Colonic mucosa (tissue), 4 donors: ENCODE measurements at regions not wholly inside any gene's neighbourhood (a gene's known extent, or its start where the extent isn't known, plus 50 kb on each side); places are given as distances from the start of the nearest gene placed in this dataset.

Experiments
- DNase-seq: peaks from one replicate; pipeline ENCODE4 v3.0.0-alpha.2; 2020
- H3K27ac ChIP-seq: fragments of 200-600 bp; one replicate; pipeline ENCODE4 v1.8.0; 2021
- H3K27me3 ChIP-seq: fragments of 200-600 bp; one replicate; pipeline ENCODE4 v1.8.0; 2021
- H3K36me3 ChIP-seq: fragments of 200-600 bp; one replicate; pipeline ENCODE4 v1.8.0; 2021
- H3K4me1 ChIP-seq: fragments of 200-600 bp; one replicate; pipeline ENCODE4 v1.8.0; 2021; ENCODE audit warnings: mild to moderate bottlenecking
- H3K4me3 ChIP-seq: fragments of 200-600 bp; one replicate; pipeline ENCODE4 v1.8.0; 2021
- H3K9ac ChIP-seq, 2 donors: one replicate each; pipeline ENCODE4 v1.7.0; 2013; ENCODE audit warnings: control low read depth in 2 of 2, low read depth in 2 of 2, low read length in 2 of 2
- H3K9me3 ChIP-seq: fragments of 200-600 bp; one replicate; pipeline ENCODE4 v1.8.0; 2021
- intact Hi-C: fragments of 100-400 bp; cut with DNase I; formaldehyde crosslinking; loops from one replicate; pipeline ENCODE4 v1.14.1; 2022
- TF ChIP-seq, protein P1 (sequence below): fragments of 200-600 bp; IDR thresholded peaks from one replicate; pipeline ENCODE4 v1.8.0; 2022; ENCODE audit warnings: antibody characterized with exemption, mild to moderate bottlenecking
- donor health status: healthy.
- donor health status: DM: no; HTN: no; CAD: no.
- donor health status: DM: no; HTN: no; CAD: no.

DNA sequence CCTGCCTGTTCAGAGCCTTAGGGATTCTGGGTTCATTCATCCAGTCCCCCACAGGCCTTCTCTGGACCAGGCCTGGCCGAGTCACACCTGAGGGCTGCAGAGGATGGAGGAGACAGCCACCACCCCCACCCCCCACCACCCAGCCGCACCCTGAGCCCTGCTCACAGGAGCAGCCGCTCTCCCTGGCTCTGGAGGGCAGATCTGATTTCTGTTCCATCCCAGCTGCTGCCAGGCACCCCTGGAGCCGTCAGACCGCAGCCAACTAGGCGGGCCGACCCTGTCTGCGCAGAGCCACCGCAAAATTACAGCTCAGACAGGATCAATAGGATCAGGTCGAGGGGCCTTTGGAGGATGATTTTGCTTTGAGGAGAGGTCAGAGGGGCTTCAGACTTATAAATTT lies 154.6 kb upstream of the MYL2 start:
- no peak overlapping the region for H3K9ac ChIP-seq
- TF ChIP-seq, protein P1, sequence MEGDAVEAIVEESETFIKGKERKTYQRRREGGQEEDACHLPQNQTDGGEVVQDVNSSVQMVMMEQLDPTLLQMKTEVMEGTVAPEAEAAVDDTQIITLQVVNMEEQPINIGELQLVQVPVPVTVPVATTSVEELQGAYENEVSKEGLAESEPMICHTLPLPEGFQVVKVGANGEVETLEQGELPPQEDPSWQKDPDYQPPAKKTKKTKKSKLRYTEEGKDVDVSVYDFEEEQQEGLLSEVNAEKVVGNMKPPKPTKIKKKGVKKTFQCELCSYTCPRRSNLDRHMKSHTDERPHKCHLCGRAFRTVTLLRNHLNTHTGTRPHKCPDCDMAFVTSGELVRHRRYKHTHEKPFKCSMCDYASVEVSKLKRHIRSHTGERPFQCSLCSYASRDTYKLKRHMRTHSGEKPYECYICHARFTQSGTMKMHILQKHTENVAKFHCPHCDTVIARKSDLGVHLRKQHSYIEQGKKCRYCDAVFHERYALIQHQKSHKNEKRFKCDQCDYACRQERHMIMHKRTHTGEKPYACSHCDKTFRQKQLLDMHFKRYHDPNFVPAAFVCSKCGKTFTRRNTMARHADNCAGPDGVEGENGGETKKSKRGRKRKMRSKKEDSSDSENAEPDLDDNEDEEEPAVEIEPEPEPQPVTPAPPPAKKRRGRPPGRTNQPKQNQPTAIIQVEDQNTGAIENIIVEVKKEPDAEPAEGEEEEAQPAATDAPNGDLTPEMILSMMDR: no peak
- no peaks in the 10 kb centered on the region for H3K4me1 ChIP-seq
- intact Hi-C loops: no loop called here
- H3K4me3 ChIP-seq: no peak overlapping the region
- H3K36me3 ChIP-seq: no peaks in the 10 kb centered on the region
- H3K27me3 ChIP-seq: no peaks in the 10 kb centered on the region
- no peaks in the 10 kb centered on the region for H3K9me3 ChIP-seq
- no peak overlapping the region for H3K27ac ChIP-seq
- no peak for DNase-seq

DNA sequence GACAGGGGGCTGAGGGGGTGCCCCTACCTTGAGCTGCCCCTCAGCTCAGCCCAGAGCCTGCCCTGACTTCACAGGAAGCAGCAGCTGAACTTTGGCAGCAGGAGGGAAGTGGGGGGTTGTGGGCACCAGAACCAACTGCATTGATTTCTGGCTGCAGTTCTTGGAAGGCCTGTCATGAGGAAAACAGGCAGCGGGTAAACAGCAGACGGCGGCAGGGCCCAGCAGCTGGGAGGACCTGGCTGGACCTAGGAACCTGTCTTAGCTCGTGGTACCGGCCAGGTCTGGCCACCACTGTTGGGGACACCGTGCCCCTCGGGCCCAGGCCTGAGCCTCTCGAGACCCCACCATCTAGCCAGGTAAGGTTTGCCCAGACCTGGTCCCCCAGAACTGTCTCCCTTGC lies 154.2 kb upstream of the MYL2 start:
- Histone ChIP-seq H3K27ac (no peak overlapping the region), H3K4me1 (no peaks in the 10 kb centered on the region), H3K4me3 (no peak overlapping the region), H3K36me3 (no peaks in the 10 kb centered on the region), H3K9me3 (no peaks in the 10 kb centered on the region), H3K27me3 (no peaks in the 10 kb centered on the region), H3K9ac (no peak overlapping the region)
- intact Hi-C loops: no loop called here
- no peak for DNase-seq
- TF ChIP-seq, protein P1: no peak

DNA sequence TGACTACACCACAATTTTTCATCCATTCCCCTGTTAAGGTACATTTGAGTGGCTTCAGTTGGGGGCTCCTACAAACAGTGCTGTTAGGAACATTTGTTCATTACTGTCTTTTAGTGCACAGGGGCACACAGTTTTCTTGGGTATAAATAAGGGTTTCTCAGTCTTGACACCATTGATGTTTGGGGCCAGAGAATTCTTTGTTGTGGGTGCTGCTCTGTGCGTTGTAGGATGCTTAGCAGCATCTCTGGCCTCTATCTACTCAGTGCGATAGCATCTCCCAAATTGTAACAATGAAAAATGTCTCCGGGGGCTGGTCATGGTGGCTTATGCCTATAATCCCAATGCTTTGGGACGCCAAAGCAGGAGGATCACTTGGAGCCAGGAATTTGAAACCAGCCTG lies 153.0 kb upstream of the MYL2 start:
- H3K9ac ChIP-seq: no peak overlapping the region
- intact Hi-C loops: no loop called here
- no peak for DNase-seq

DNA sequence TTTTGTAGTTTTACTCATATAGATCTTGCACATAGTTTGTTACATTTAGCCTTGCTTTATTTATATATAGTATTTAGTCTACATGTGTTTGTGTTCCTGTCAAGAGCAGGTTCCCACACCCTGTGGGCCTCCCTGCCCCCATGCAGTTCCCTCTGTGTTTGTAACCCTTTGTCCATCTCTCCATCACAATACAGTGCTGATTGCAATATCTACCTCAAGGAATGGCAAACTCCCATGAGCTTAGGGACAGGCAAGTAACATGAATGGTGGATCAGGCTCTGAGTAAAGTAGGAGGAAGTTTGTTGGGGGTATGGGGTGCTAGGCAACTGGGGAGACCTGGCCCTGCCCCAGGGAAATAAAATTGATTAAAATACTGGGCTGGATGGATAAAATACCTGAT lies 151.9 kb upstream of the MYL2 start:
- intact Hi-C loops: no loop called here
- DNase-seq: no peak
- Histone ChIP-seq H3K36me3 (no peaks in the 10 kb centered on the region), H3K4me1 (no peaks in the 10 kb centered on the region), H3K9ac (no peak overlapping the region), H3K4me3 (no peak overlapping the region), H3K9me3 (no peaks in the 10 kb centered on the region), H3K27ac (no peak overlapping the region), H3K27me3 (no peaks in the 10 kb centered on the region)
- TF ChIP-seq, protein P1: no peak

More for the DNA sequence above, 153.0 kb upstream of the MYL2 start:
- Histone ChIP-seq H3K4me1 (no peaks in the 10 kb centered on the region), H3K27ac (no peak overlapping the region), H3K36me3 (no peaks in the 10 kb centered on the region), H3K27me3 (no peaks in the 10 kb centered on the region), H3K4me3 (no peak overlapping the region), H3K9me3 (no peaks in the 10 kb centered on the region)
- TF ChIP-seq, protein P1: no peak

DNA sequence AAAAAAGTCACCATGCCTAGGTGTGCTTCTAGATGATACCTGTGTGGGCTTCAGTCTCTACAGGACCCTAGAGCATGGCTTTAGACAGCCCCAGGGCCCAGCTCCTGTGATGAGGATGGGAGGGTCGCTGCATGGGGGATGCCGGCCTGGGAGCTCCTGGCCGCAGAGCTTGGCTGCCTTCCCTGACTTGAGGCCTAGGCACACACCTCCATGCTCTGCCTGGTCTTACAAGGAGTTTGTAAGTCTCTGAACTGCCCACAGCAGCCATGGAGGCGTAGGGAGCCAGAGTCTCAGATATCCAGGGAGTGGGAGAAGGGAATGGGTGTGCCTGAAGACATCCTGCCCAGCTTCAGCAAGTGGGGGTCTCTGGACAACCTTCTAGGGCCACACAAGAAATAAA lies 149.5 kb upstream of the MYL2 start:
- Histone ChIP-seq H3K4me1 (no peaks in the 10 kb centered on the region), H3K27ac (no peak overlapping the region), H3K36me3 (no peaks in the 10 kb centered on the region), H3K9ac (no peak overlapping the region), H3K4me3 (no peak overlapping the region), H3K27me3 (no peaks in the 10 kb centered on the region), H3K9me3 (no peaks in the 10 kb centered on the region)
- TF ChIP-seq, protein P1: no peak
- DNase-seq: no peak
- intact Hi-C loops: no loop called here

DNA sequence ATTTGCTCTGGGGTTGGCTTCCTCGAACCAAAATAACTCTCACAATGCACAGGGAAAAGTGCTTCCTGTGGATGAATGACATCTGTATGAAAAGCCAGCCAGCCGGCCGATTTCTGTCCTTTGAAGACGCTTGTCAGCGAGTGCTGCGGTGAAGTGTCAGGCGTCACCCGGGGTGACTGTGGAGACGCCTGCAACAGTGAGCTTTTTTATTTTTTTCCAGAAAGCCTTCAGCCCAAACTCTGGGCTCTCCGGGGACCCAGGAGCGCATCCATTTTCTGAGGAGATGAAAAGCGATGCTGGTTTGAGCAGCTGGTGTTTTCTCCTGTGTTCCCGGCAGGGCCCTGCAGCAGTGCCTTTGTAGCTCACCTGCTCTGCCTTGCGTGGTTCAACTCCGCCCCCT lies 147.9 kb upstream of the MYL2 start:
- no peak overlapping the region for H3K4me3 ChIP-seq
- no peaks in the 10 kb centered on the region for H3K4me1 ChIP-seq
- no peak for DNase-seq
- H3K27me3 ChIP-seq: no peaks in the 10 kb centered on the region
- no peak overlapping the region for H3K27ac ChIP-seq
- TF ChIP-seq, protein P1: no peak
- no peaks in the 10 kb centered on the region for H3K36me3 ChIP-seq
- H3K9ac ChIP-seq: no peak overlapping the region
- intact Hi-C loops: no loop called here
- H3K9me3 ChIP-seq: no peaks in the 10 kb centered on the region
